ENCODE measurements at regions not wholly inside any gene's neighbourhood (a gene's known extent, or its start where the extent isn't known, plus 50 kb on each side); places are given as distances from the start of the nearest gene placed in this dataset.

- FAIRE-seq (no peak), DNase-seq (ENCODE audit: low spot score) (no peak)
These were observed 718.0 kb downstream of the UTRN start for GRCh38 chr6:145003145-145003544.

GRCh38 chr6:145006914-145007313 lies 721.8 kb downstream of the UTRN start:
- no peak for DNase-seq (ENCODE audit: low spot score)
- FAIRE-seq: no peak

GRCh38 chr6:145008715-145009114 lies 723.6 kb downstream of the UTRN start:
- DNase-seq (ENCODE audit: low spot score) (no peak), FAIRE-seq (no peak)

GRCh38 chr6:145009711-145010110 lies 724.6 kb downstream of the UTRN start:
- no peak for DNase-seq (ENCODE audit: low spot score)
- no peak for FAIRE-seq

GRCh38 chr6:145012039-145012662 lies 723.2 kb downstream of the EPM2A start:
- DNase-seq (ENCODE audit: low spot score) (no peak), FAIRE-seq (no peak)

GRCh38 chr6:145015739-145016558 lies 719.4 kb downstream of the EPM2A start:
- peak; percentile 20 for FAIRE-seq
- DNase-seq (ENCODE audit: low spot score): peak; percentile 80

- DNase-seq (ENCODE audit: low spot score): no peak
- FAIRE-seq: no peak
These were observed 718.3 kb downstream of the EPM2A start for GRCh38 chr6:145017051-145017450.

- no peak for DNase-seq (ENCODE audit: low spot score)
- no peak for FAIRE-seq
These were observed 717.8 kb downstream of the EPM2A start for GRCh38 chr6:145017516-145017915.

- DNase-seq (ENCODE audit: low spot score) (no peak), FAIRE-seq (no peak)
These were observed 717.3 kb downstream of the EPM2A start for GRCh38 chr6:145018027-145018426.

GRCh38 chr6:145020114-145020513 lies 715.2 kb downstream of the EPM2A start:
- DNase-seq (ENCODE audit: low spot score) (no peak), FAIRE-seq (no peak)

- no peak for DNase-seq (ENCODE audit: low spot score)
- FAIRE-seq: no peak
These were observed 714.8 kb downstream of the EPM2A start for GRCh38 chr6:145020543-145020942.

- FAIRE-seq (no peak), DNase-seq (ENCODE audit: low spot score) (no peak)
These were observed 713.0 kb downstream of the EPM2A start for GRCh38 chr6:145022199-145022796.

GRCh38 chr6:145023116-145023726 lies 712.1 kb downstream of the EPM2A start:
- no peak for DNase-seq (ENCODE audit: low spot score)
- no peak for FAIRE-seq

GRCh38 chr6:145025488-145025887 lies 709.8 kb downstream of the EPM2A start:
- DNase-seq (ENCODE audit: low spot score): no peak
- FAIRE-seq: no peak

GRCh38 chr6:145026267-145026679 lies 709.0 kb downstream of the EPM2A start:
- DNase-seq (ENCODE audit: low spot score) (no peak), FAIRE-seq (no peak)

GRCh38 chr6:145028144-145028818 lies 707.0 kb downstream of the EPM2A start:
- DNase-seq (ENCODE audit: low spot score) (peak; percentile 26), FAIRE-seq (no peak)

- DNase-seq (ENCODE audit: low spot score) (no peak), FAIRE-seq (no peak)
These were observed 704.3 kb downstream of the EPM2A start for GRCh38 chr6:145031001-145031400.

- DNase-seq (ENCODE audit: low spot score) (no peak), FAIRE-seq (no peak)
These were observed 703.4 kb downstream of the EPM2A start for GRCh38 chr6:145031962-145032361.

- DNase-seq (ENCODE audit: low spot score): no peak
- no peak for FAIRE-seq
These were observed 702.7 kb downstream of the EPM2A start for GRCh38 chr6:145032562-145033145.

GRCh38 chr6:145034664-145035063 lies 700.7 kb downstream of the EPM2A start:
- no peak for DNase-seq (ENCODE audit: low spot score)
- FAIRE-seq: no peak

GRCh38 chr6:145036236-145036635 lies 699.1 kb downstream of the EPM2A start:
- no peak for DNase-seq (ENCODE audit: low spot score)
- FAIRE-seq: no peak
